ENCODE measurements at regions not wholly inside any gene's neighbourhood (a gene's known extent, or its start where the extent isn't known, plus 50 kb on each side); places are given as distances from the start of the nearest gene placed in this dataset.
"Not testable (repeated sequence)": the region's sequence is repeated elsewhere in the genome, so short reads cannot be mapped to it uniquely, and the experiment has no call there.

- no peak for DNase-seq (ENCODE audit: low read depth, low spot score)
Observed at GRCh38 chr1:163472651-163473248, 151.0 kb downstream of the NUF2 start.

DNA sequence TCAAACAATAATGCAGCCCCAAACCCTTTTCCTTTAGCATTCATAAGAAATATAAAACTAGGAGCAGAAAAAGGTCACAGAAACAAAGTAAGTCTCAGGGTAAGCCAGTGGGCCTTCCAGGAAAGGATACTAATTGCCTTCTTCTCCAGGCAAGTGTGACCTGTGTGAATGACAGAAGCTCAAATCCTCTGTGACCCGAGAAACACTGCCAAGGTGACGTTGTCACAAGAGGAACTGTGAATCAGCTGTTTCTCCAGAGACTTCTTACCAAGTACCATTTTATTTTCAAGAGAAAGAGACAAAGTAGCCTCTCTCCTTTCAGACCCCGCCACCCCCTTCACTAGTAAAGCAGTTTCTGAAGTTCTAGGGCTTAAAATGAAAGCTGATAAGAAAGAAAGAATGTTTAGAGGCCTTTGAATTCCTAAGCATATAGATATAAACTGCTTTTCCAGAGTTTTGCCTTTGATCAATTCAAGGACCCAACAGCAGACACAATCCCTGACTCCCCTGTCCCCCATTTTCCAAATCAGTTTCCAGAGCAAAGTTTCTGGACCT is 155.6 kb downstream of the NUF2 start:
- DNase-seq (ENCODE audit: low read depth, low spot score), result no peak

GRCh38 chr1:163498391-163499330 is 176.9 kb downstream of the NUF2 start:
- not testable (repeated sequence) for DNase-seq (ENCODE audit: low read depth, low spot score)

GRCh38 chr1:163504331-163504978 is 182.7 kb downstream of the NUF2 start:
- no peak for DNase-seq (ENCODE audit: low read depth, low spot score)

DNA sequence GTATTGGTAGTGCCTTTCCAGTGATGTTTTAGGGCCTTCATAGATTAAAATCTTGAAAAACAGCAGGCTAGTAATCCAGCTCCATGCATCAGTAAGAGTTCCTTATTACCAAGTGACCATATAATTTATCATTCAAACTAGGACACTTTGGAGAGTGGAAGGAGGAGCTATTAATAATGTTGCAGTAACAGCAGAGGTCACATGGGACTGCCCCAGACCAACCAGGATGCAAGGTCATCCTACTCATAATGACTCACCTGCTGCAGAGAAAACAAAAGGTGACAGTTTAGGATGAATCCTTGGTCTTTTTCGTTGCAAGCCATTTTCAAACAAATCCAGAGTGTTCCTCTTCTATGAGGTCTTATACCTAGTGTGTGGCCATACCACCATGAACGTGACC is 187.4 kb downstream of the NUF2 start:
- DNase-seq (ENCODE audit: low read depth, low spot score), result no peak

- no peak for DNase-seq (ENCODE audit: low read depth, low spot score)
Observed at GRCh38 chr1:163512349-163512989, 190.7 kb downstream of the NUF2 start.

DNA sequence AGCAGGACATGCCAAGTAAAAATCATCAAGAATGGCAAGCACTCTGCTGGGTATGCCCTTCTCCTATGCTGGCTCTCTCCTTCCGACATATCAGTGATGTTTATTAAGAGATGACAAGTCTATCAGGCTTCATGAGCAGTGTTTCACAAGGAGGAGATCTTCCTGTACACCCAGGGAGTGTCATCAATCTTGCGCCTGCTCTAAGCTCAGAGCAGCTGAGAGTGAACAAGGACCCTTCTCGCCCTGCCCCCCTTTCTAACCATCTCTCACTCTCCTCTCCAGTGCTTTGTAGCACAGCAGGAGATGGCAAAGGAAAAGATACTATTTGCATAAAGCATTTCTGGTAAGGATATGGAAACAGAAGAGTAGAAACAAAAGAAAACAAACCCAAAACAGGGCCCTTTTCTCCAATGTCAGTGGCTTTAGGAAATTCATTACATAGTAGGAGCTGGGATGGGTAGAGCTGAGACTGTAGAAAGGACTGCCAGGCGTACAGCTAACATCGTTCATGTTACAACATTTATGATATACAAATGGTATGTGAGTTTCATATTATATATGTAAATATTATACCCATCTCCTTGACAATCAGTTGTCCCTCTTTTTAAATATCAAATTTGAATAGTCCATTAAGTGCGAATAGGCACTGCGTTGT is 201.7 kb downstream of the NUF2 start:
- no peak for DNase-seq (ENCODE audit: low read depth, low spot score)

- no peak for DNase-seq (ENCODE audit: low read depth, low spot score)
Observed at GRCh38 chr1:163528710-163529348, 207.1 kb downstream of the NUF2 start.

- no peak for DNase-seq (ENCODE audit: low read depth, low spot score)
Observed at GRCh38 chr1:163531345-163531744, 209.6 kb downstream of the NUF2 start.

DNA sequence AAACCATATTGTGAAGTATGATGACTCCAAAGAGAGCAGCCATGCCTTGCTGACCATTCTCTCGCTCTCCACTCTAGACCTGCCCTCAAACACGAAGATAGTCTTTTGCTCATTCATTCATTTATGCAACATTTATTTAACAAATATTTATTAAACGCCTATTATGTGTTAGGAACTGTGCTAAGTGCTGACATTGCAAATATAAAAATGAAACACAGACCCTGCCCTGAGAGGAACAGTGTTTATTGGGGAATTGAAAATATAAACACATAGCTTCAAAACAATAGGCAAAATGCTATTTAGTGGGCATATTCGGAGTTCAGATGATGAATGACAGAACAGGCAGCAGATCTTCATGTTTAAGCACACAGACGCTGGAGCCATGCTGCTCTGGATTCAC is 213.6 kb downstream of the NUF2 start:
- DNase-seq (ENCODE audit: low read depth, low spot score), result no peak

DNA sequence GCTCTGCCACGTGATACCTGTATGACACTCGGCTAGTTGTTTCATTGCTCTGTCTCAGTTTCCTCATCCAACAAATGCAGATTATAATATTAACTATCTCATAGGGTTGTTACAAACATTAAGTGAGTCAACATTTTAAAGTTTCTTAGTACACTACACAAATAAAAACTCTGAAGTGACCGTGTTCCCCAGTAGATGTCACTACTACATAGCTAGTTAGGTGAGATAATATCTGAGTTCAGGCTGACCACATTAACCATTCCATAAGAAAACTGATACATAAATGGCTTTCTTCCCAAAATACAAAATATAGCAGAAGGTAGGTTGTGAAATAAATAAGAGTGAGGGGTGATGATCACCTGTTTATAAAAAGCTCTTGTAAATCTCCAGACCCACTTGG is 214.1 kb downstream of the NUF2 start:
- DNase-seq (ENCODE audit: low read depth, low spot score), result no peak

GRCh38 chr1:163537809-163538208 is 216.1 kb downstream of the NUF2 start:
- no peak for DNase-seq (ENCODE audit: low read depth, low spot score)

GRCh38 chr1:163538667-163539066 is 216.9 kb downstream of the NUF2 start:
- no peak for DNase-seq (ENCODE audit: low read depth, low spot score)

- DNase-seq (ENCODE audit: low read depth, low spot score), result no peak
Observed at GRCh38 chr1:163540727-163541126, 219.0 kb downstream of the NUF2 start.

DNA sequence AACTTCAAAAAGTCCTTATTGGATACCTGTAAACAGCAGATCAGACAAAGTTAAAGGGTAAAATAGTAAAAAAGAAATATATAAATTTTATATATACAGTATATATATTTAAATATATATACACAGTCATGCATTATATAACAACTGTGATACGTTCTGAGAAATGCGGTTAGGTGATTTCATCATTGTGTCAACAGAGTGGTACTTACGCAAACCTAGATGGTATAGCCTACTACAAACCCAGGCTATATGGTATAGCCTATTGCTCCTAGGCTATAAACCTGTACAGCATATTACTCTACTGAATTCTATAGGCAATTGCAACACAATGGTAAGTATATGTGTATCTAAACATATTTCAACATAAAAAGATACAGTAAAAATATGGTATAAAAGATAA is 222.7 kb downstream of the NUF2 start:
- no peak for DNase-seq (ENCODE audit: low read depth, low spot score)

- no peak for DNase-seq (ENCODE audit: low read depth, low spot score)
Observed at GRCh38 chr1:163558162-163558561, 236.4 kb downstream of the NUF2 start.

GRCh38 chr1:163561580-163562295 is 240.0 kb downstream of the NUF2 start:
- DNase-seq (ENCODE audit: low read depth, low spot score), result no peak

GRCh38 chr1:163562355-163562754 is 240.6 kb downstream of the NUF2 start:
- no peak for DNase-seq (ENCODE audit: low read depth, low spot score)

- DNase-seq (ENCODE audit: low read depth, low spot score), result no peak
Observed at GRCh38 chr1:163565166-163565565, 243.4 kb downstream of the NUF2 start.

GRCh38 chr1:163570071-163570470 is 248.3 kb downstream of the NUF2 start:
- DNase-seq (ENCODE audit: low read depth, low spot score), result no peak
